ENCODE measurements at regions not wholly inside any gene's neighbourhood (a gene's known extent, or its start where the extent isn't known, plus 50 kb on each side); places are given as distances from the start of the nearest gene placed in this dataset.
"Not testable (repeated sequence)": the region's sequence is repeated elsewhere in the genome, so short reads cannot be mapped to it uniquely, and the experiment has no call there.

GRCh38 chr14:50030911-50031310, 85.5 kb downstream of the VCPKMT start:
- H3K36me3 Mint-ChIP-seq: peaks cover 58% of the 10 kb centered on the region
- CTCF ChIA-PET: interaction anchor here (1.7 kb wide), 1 partner anchor 9 kb away, joined by 4 read pairs; no protein-coding TSS in a partner anchor
- H3K27ac Mint-ChIP-seq: peak overlapping the region; percentile 29

GRCh38 chr14:50031602-50032313, 84.6 kb downstream of the VCPKMT start:
- DNase-seq: no peak
- no peak for ATAC-seq
- Mint-ChIP-seq H3K27ac (no peak overlapping the region), H3K36me3 (peaks cover 60% of the 10 kb centered on the region), H3K4me1 (peaks cover 59% of the 10 kb centered on the region), H3K9me3 (ENCODE audit: low read depth) (peaks cover 3% of the 10 kb centered on the region), H3K27me3 (no peaks in the 10 kb centered on the region), H3K4me3 (no peak overlapping the region)
- CTCF ChIA-PET: interaction anchor here (1.7 kb wide), 1 partner anchor 8 kb away, joined by 4 read pairs; no protein-coding TSS in a partner anchor

More at GRCh38 chr14:50030911-50031310, 85.5 kb downstream of the VCPKMT start:
- not testable (repeated sequence) for DNase-seq; H3K27me3 Mint-ChIP-seq; H3K4me3 Mint-ChIP-seq; ATAC-seq; H3K9me3 Mint-ChIP-seq (ENCODE audit: low read depth)
- H3K4me1 Mint-ChIP-seq: peaks cover 51% of the 10 kb centered on the region

- CTCF ChIA-PET: not testable (repeated sequence)
Measured at GRCh38 chr14:50032462-50033167, 83.8 kb downstream of the VCPKMT start.

GRCh38 chr14:50035214-50035613, 81.2 kb downstream of the VCPKMT start:
- H3K27ac Mint-ChIP-seq: no peak overlapping the region
- H3K4me3 Mint-ChIP-seq: no peak overlapping the region
- ATAC-seq: no peak
- CTCF ChIA-PET: interaction anchor here (1.2 to 1.9 kb wide), 2 partner anchors 10 to 173 kb away, joined by 3 to 6 read pairs; no protein-coding TSS in a partner anchor
- peaks cover 89% of the 10 kb centered on the region for H3K4me1 Mint-ChIP-seq
- DNase-seq: no peak
- peaks cover 3% of the 10 kb centered on the region for H3K9me3 Mint-ChIP-seq (ENCODE audit: low read depth)
- peaks cover 61% of the 10 kb centered on the region for H3K36me3 Mint-ChIP-seq
- H3K27me3 Mint-ChIP-seq: no peaks in the 10 kb centered on the region

More at GRCh38 chr14:50032462-50033167, 83.8 kb downstream of the VCPKMT start:
- not testable (repeated sequence) for H3K27ac Mint-ChIP-seq; H3K4me3 Mint-ChIP-seq; DNase-seq; H3K27me3 Mint-ChIP-seq; ATAC-seq; H3K9me3 Mint-ChIP-seq (ENCODE audit: low read depth)
- Mint-ChIP-seq H3K36me3 (peaks cover 61% of the 10 kb centered on the region), H3K4me1 (peaks cover 63% of the 10 kb centered on the region)

- Mint-ChIP-seq H3K4me3 (no peak overlapping the region), H3K27me3 (no peaks in the 10 kb centered on the region), H3K9me3 (ENCODE audit: low read depth) (peaks cover 1% of the 10 kb centered on the region), H3K36me3 (peaks cover 57% of the 10 kb centered on the region), H3K4me1 (peaks cover 90% of the 10 kb centered on the region), H3K27ac (no peak overlapping the region)
- DNase-seq: no peak
- CTCF ChIA-PET: interaction anchor here (0.9 to 3.0 kb wide), 8 partner anchors 9 to 174 kb away, joined by 3 to 9 read pairs (median 4); no protein-coding TSS in a partner anchor
- no peak for ATAC-seq
Measured at GRCh38 chr14:50036211-50036610, 80.2 kb downstream of the VCPKMT start.

- CTCF ChIA-PET: interaction anchor here (0.7 to 3.0 kb wide), 10 partner anchors 10 to 174 kb away, joined by 3 to 9 read pairs (median 4); no protein-coding TSS in a partner anchor
- H3K4me3 Mint-ChIP-seq: no peak overlapping the region
- no peak overlapping the region for H3K27ac Mint-ChIP-seq
- no peaks in the 10 kb centered on the region for H3K9me3 Mint-ChIP-seq (ENCODE audit: low read depth)
- peaks cover 92% of the 10 kb centered on the region for H3K4me1 Mint-ChIP-seq
- H3K27me3 Mint-ChIP-seq: no peaks in the 10 kb centered on the region
- H3K36me3 Mint-ChIP-seq: peaks cover 57% of the 10 kb centered on the region
- ATAC-seq: no peak
- no peak for DNase-seq
Measured at GRCh38 chr14:50036637-50037036, 79.7 kb downstream of the VCPKMT start.

- H3K4me3 Mint-ChIP-seq: no peak overlapping the region
- no peak for DNase-seq
- CTCF ChIA-PET: interaction anchor here (0.7 to 5.9 kb wide), 10 partner anchors 10 to 169 kb away, joined by 3 to 50 read pairs (median 4); no protein-coding TSS in a partner anchor
- no peaks in the 10 kb centered on the region for H3K9me3 Mint-ChIP-seq (ENCODE audit: low read depth)
- no peaks in the 10 kb centered on the region for H3K27me3 Mint-ChIP-seq
- peak overlapping the region; percentile 65 for H3K27ac Mint-ChIP-seq
- H3K4me1 Mint-ChIP-seq: peaks cover 90% of the 10 kb centered on the region
- H3K36me3 Mint-ChIP-seq: peaks cover 55% of the 10 kb centered on the region
- no peak for ATAC-seq
Measured at GRCh38 chr14:50037240-50037639, 79.1 kb downstream of the VCPKMT start.

- Mint-ChIP-seq H3K4me3 (no peak overlapping the region), H3K36me3 (peaks cover 50% of the 10 kb centered on the region), H3K9me3 (ENCODE audit: low read depth) (no peaks in the 10 kb centered on the region), H3K27ac (peak overlapping the region; percentile 98), H3K27me3 (no peaks in the 10 kb centered on the region), H3K4me1 (peaks cover 84% of the 10 kb centered on the region)
- DNase-seq (no peak), ATAC-seq (no peak)
- CTCF ChIA-PET: interaction anchor here (0.9 to 5.9 kb wide), 13 partner anchors 9 to 186 kb away, joined by 3 to 50 read pairs (median 7); no protein-coding TSS in a partner anchor
Measured at GRCh38 chr14:50037852-50038251, 78.5 kb downstream of the VCPKMT start.

- H3K27ac Mint-ChIP-seq: peak overlapping the region; percentile 98
- peaks cover 78% of the 10 kb centered on the region for H3K4me1 Mint-ChIP-seq
- H3K27me3 Mint-ChIP-seq: no peaks in the 10 kb centered on the region
- peak; percentile 86 for DNase-seq
- CTCF ChIA-PET: interaction anchor here (1.1 to 5.9 kb wide), 12 partner anchors 9 to 187 kb away, joined by 3 to 50 read pairs (median 8); no protein-coding TSS in a partner anchor
- ATAC-seq: peak; percentile 74
- H3K4me3 Mint-ChIP-seq: peak overlapping the region; percentile 78
- H3K36me3 Mint-ChIP-seq: peaks cover 50% of the 10 kb centered on the region
- H3K9me3 Mint-ChIP-seq (ENCODE audit: low read depth): no peaks in the 10 kb centered on the region
Measured at GRCh38 chr14:50038398-50039119, 77.8 kb downstream of the VCPKMT start.

GRCh38 chr14:50039120-50039517, 77.3 kb downstream of the VCPKMT start:
- peaks cover 78% of the 10 kb centered on the region for H3K4me1 Mint-ChIP-seq
- no peak for ATAC-seq
- H3K4me3 Mint-ChIP-seq: peak overlapping the region; percentile 78
- peaks cover 50% of the 10 kb centered on the region for H3K36me3 Mint-ChIP-seq
- peak overlapping the region; percentile 98 for H3K27ac Mint-ChIP-seq
- no peaks in the 10 kb centered on the region for H3K9me3 Mint-ChIP-seq (ENCODE audit: low read depth)
- no peak for DNase-seq
- H3K27me3 Mint-ChIP-seq: no peaks in the 10 kb centered on the region
- CTCF ChIA-PET: interaction anchor here (1.1 to 5.9 kb wide), 12 partner anchors 10 to 188 kb away, joined by 3 to 50 read pairs (median 8); no protein-coding TSS in a partner anchor

- Mint-ChIP-seq H3K9me3 (ENCODE audit: low read depth) (no peaks in the 10 kb centered on the region), H3K4me1 (peaks cover 77% of the 10 kb centered on the region), H3K27me3 (no peaks in the 10 kb centered on the region), H3K4me3 (peak overlapping the region; percentile 78), H3K36me3 (peaks cover 48% of the 10 kb centered on the region), H3K27ac (peak overlapping the region; percentile 98)
- no peak for ATAC-seq
- DNase-seq: no peak
- CTCF ChIA-PET: interaction anchor here (0.6 to 5.9 kb wide), 10 partner anchors 9 to 178 kb away, joined by 3 to 50 read pairs (median 6); no protein-coding TSS in a partner anchor
Measured at GRCh38 chr14:50039734-50040400, 76.5 kb downstream of the VCPKMT start.

- Mint-ChIP-seq H3K36me3 (peaks cover 45% of the 10 kb centered on the region), H3K27me3 (no peaks in the 10 kb centered on the region), H3K27ac (peak overlapping the region; percentile 98), H3K4me1 (peaks cover 77% of the 10 kb centered on the region), H3K9me3 (ENCODE audit: low read depth) (no peaks in the 10 kb centered on the region), H3K4me3 (peak overlapping the region; percentile 78)
- ATAC-seq (peak; percentile 66), DNase-seq (peak; percentile 70)
- CTCF ChIA-PET: interaction anchor here (0.6 to 5.9 kb wide), 10 partner anchors 9 to 178 kb away, joined by 3 to 50 read pairs (median 4); no protein-coding TSS in a partner anchor
Measured at GRCh38 chr14:50040401-50040775, 76.0 kb downstream of the VCPKMT start.

Data from activated CD8-positive, alpha-beta memory T cell treated with anti-CD3 and anti-CD28 coated beads, Interleukin-2, amount 10 ng/mL, durations not matched to agents 7 days and 5 days (primary cell).